H1 (cell line): ENCODE measurements at regions not wholly inside any gene's neighbourhood (a gene's known extent, or its start where the extent isn't known, plus 50 kb on each side); places are given as distances from the start of the nearest gene placed in this dataset.

ENCODE experiments used
- CTCF ChIA-PET: fragments of 300-600 bp; sonication (Branson Sonifier 250); formaldehyde crosslinking; loops from one replicate; lab custom pipeline; 2021; ENCODE audit not compliant: partially characterized antibody; lab: Charles Lee
- POLR2A ChIA-PET: fragments of 300-600 bp; sonication (Branson Sonifier 250); formaldehyde crosslinking; loops from one replicate; lab custom pipeline; 2021; ENCODE audit warnings: inconsistent platforms; ENCODE audit not compliant: partially characterized antibody; lab: Charles Lee
- DNase-seq, 2 experiments: peaks; one replicate each; pipeline versions ENCODE4 v3.0.0 to v3.0.0-alpha.2; 2010 to 2022; ENCODE audit warnings: low spot score in 2 of 2, low read depth in 1 of 2, mixed read lengths in 1 of 2
- FAIRE-seq: peaks from 2 replicates; lab custom pipeline; 2011; peaks lifted over from hg19 to GRCh38; lab: Jason Lieb, UNC
- H2AFZ ChIP-seq: 2 replicates; pipeline ENCODE4 v1.8.1; 2012; ENCODE audit warnings: low read length, inconsistent platforms
- H2AK5ac ChIP-seq: 2 replicates; pipeline ENCODE4 v1.6.1; 2013; ENCODE audit warnings: low read depth, low read length
- H2BK120ac ChIP-seq: replicated peaks from 2 replicates; pipeline ENCODE3; 2013; ENCODE audit warnings: low read depth, low read length, inconsistent platforms
- H2BK12ac ChIP-seq: 2 replicates; pipeline ENCODE4 v1.6.1; 2013; ENCODE audit warnings: low read depth, low read length
- H2BK15ac ChIP-seq: 2 replicates; pipeline ENCODE4 v1.6.1; 2013; ENCODE audit warnings: low read length
- H2BK20ac ChIP-seq: 2 replicates; pipeline ENCODE4 v1.6.1; 2013; ENCODE audit warnings: low read length
- H2BK5ac ChIP-seq: 2 replicates; pipeline ENCODE4 v1.6.1; 2013; ENCODE audit warnings: low read depth, low read length
- H3K14ac ChIP-seq: 2 replicates; pipeline ENCODE4 v1.6.1; 2013; ENCODE audit warnings: inconsistent platforms; ENCODE audit not compliant: insufficient read length
- H3K18ac ChIP-seq: 2 replicates; pipeline ENCODE4 v1.6.1; 2013; ENCODE audit warnings: low read length; ENCODE audit errors: extremely low read depth
- H3K23ac ChIP-seq: 2 replicates; pipeline ENCODE4 v1.6.1; 2013; ENCODE audit warnings: inconsistent platforms; ENCODE audit not compliant: insufficient read length
- H3K23me2 ChIP-seq: 2 replicates; pipeline ENCODE4 v1.6.1; 2013; ENCODE audit warnings: low read depth, low read length
- H3K27ac ChIP-seq: 2 replicates; pipeline ENCODE4 v1.6.1; 2011; ENCODE audit warnings: low read depth, low read length, inconsistent platforms
- H3K27me3 ChIP-seq, 4 experiments: replicated peaks in 1 of 4; 1 replicate in 1 of 4; 2 replicates in 3 of 4; pipeline versions ENCODE4 v1.6.1 to v1.8.1; 2011 to 2013; ENCODE audit warnings: low read length in 3 of 4, mild to moderate bottlenecking in 3 of 4, inconsistent platforms in 2 of 4, mixed read lengths in 2 of 4, moderate library complexity in 1 of 4; ENCODE audit not compliant: control insufficient read depth in 3 of 4, insufficient read depth in 3 of 4; ENCODE audit errors: extremely low read depth in 1 of 4
- H3K36me3 ChIP-seq, 4 experiments: 2 replicates each; pipeline versions ENCODE4 v1.6.1 to v1.8.1; 2011 to 2013; ENCODE audit warnings: mild to moderate bottlenecking in 4 of 4, low read length in 3 of 4, moderate library complexity in 2 of 4, control low read depth in 1 of 4, inconsistent platforms in 1 of 4; ENCODE audit not compliant: insufficient read depth in 4 of 4, control insufficient read depth in 2 of 4
- H3K4ac ChIP-seq: replicated peaks from 2 replicates; pipeline ENCODE3; 2013; ENCODE audit warnings: low read length, low read depth, mixed read lengths, inconsistent platforms; ENCODE audit not compliant: insufficient read length
- H3K4me1 ChIP-seq, 4 experiments: replicated peaks in 1 of 4; 1 replicate in 1 of 4; 2 replicates in 3 of 4; pipeline versions ENCODE4 v1.6.1 to v1.8.1; 2011 to 2013; ENCODE audit warnings: low read length in 3 of 4, inconsistent platforms in 2 of 4, mixed read lengths in 1 of 4; ENCODE audit not compliant: insufficient read depth in 4 of 4, control insufficient read depth in 3 of 4
- H3K4me2 ChIP-seq, 2 experiments: 2 replicates each; pipeline versions ENCODE4 v1.6.1 to v1.8.1; 2011 to 2013; ENCODE audit warnings: low read depth in 2 of 2, low read length in 2 of 2, control low read depth in 1 of 2, inconsistent platforms in 1 of 2, mild to moderate bottlenecking in 1 of 2; ENCODE audit not compliant: insufficient read depth in 1 of 2
- H3K4me3 ChIP-seq, 4 experiments: fragments of 200-600, 300-600 bp in 1 of 4; sonication (generic), shearing (Covaris generic), sonication (Bioruptor Twin) in 1 of 4; 2 replicates each; pipeline versions ENCODE4 v1.5.1 to v1.8.1; 2011 to 2016; ENCODE audit warnings: low read length in 4 of 4, low read depth in 3 of 4, control low read depth in 2 of 4, inconsistent platforms in 2 of 4, mild to moderate bottlenecking in 2 of 4, mixed read lengths in 1 of 4, moderate library complexity in 1 of 4; ENCODE audit not compliant: insufficient read depth in 2 of 4; ENCODE audit errors: extremely low read depth in 1 of 4
- H3K56ac ChIP-seq: replicated peaks from 2 replicates; pipeline ENCODE3; 2013; ENCODE audit warnings: low read depth, mild to moderate bottlenecking, mixed read lengths, low read length, inconsistent platforms; ENCODE audit not compliant: insufficient read length
- H3K79me1 ChIP-seq: 2 replicates; pipeline ENCODE4 v1.6.1; 2013; ENCODE audit warnings: low read depth, low read length, control low read depth
- H3K79me2 ChIP-seq, 2 experiments: 2 replicates each; pipeline versions ENCODE4 v1.6.1 to v1.8.1; 2012 to 2013; ENCODE audit warnings: low read length in 2 of 2, mild to moderate bottlenecking in 2 of 2, inconsistent platforms in 1 of 2; ENCODE audit not compliant: insufficient read depth in 2 of 2, control insufficient read depth in 1 of 2
- H3K9ac ChIP-seq, 4 experiments: replicated peaks in 1 of 4; 1 replicate in 1 of 4; 2 replicates in 3 of 4; pipeline versions ENCODE4 v1.6.1 to v1.8.1; 2011 to 2013; ENCODE audit warnings: low read depth in 3 of 4, low read length in 3 of 4, control low read depth in 2 of 4, mild to moderate bottlenecking in 2 of 4, moderate library complexity in 2 of 4, inconsistent platforms in 1 of 4; ENCODE audit errors: extremely low read depth in 1 of 4
- H3K9me3 ChIP-seq, 2 experiments: 2 replicates each; pipeline versions ENCODE4 v1.6.1 to v1.8.1; 2012 to 2013; ENCODE audit warnings: mild to moderate bottlenecking in 2 of 2, moderate library complexity in 2 of 2, control low read depth in 1 of 2, inconsistent platforms in 1 of 2, low read depth in 1 of 2, low read length in 1 of 2, mixed read lengths in 1 of 2; ENCODE audit not compliant: insufficient read depth in 2 of 2
- H4K20me1 ChIP-seq, 2 experiments: replicated peaks in 1 of 2; 2 replicates each; pipeline versions ENCODE3 to v1.8.1; 2011 to 2013; ENCODE audit warnings: inconsistent platforms in 2 of 2, low read length in 2 of 2, mild to moderate bottlenecking in 1 of 2; ENCODE audit not compliant: insufficient read depth in 2 of 2, control insufficient read depth in 1 of 2
- H4K5ac ChIP-seq: 2 replicates; pipeline ENCODE4 v1.6.1; 2013; ENCODE audit warnings: low read length, low read depth, mixed read lengths, inconsistent platforms; ENCODE audit not compliant: insufficient read length
- H4K8ac ChIP-seq: 2 replicates; pipeline ENCODE4 v1.8.0; 2013; ENCODE audit warnings: mild to moderate bottlenecking, moderate library complexity, low read length, inconsistent platforms; ENCODE audit not compliant: insufficient read depth; ENCODE audit errors: extremely low read depth
- H4K91ac ChIP-seq: replicated peaks from 2 replicates; pipeline ENCODE3; 2013; ENCODE audit warnings: low read length, mixed read lengths, inconsistent platforms; ENCODE audit not compliant: insufficient read length
- CBX5 ChIP-seq: fragments of 300-800, 300-1000 bp; sonication (generic); IDR thresholded peaks from 2 replicates; pipeline ENCODE4 v1.7.1; 2016; ENCODE audit warnings: antibody characterized with exemption, low read length, low read depth
- CBX8 ChIP-seq: fragments of 300-800, 300-1000 bp; sonication (generic); IDR thresholded peaks from 2 replicates; pipeline ENCODE4 v1.7.1; 2016; ENCODE audit warnings: low read depth, low read length, borderline replicate concordance
- CHD1 ChIP-seq: IDR thresholded peaks from 2 replicates; pipeline ENCODE4 v1.6.1; 2012; ENCODE audit warnings: low read depth, low read length, improper control_type of control experiment
- KDM4A ChIP-seq: IDR thresholded peaks from one replicate; pipeline ENCODE4 v1.7.1; 2012; ENCODE audit warnings: low read depth, mild to moderate bottlenecking, moderate library complexity, low read length, inconsistent platforms; ENCODE audit not compliant: severe bottlenecking
- MAX ChIP-seq: IDR thresholded peaks from 2 replicates; pipeline ENCODE4 v1.6.1; 2012; ENCODE audit warnings: inconsistent platforms
- NRF1 ChIP-seq: IDR thresholded peaks from 2 replicates; pipeline ENCODE4 v1.6.1; 2011; ENCODE audit warnings: mild to moderate bottlenecking, low read depth, low read length, improper control_type of control experiment
- POU5F1 ChIP-seq: IDR thresholded peaks from 2 replicates; pipeline ENCODE4 v1.6.1; 2011; ENCODE audit warnings: low read depth, mild to moderate bottlenecking, low read length, moderate library complexity
- RNF2 ChIP-seq: fragments of 200-900, 300-1000 bp; sonication (generic); IDR thresholded peaks from 2 replicates; pipeline ENCODE4 v1.7.1; 2016; ENCODE audit warnings: borderline replicate concordance, low read depth, mild to moderate bottlenecking, antibody characterized with exemption, low read length; ENCODE audit not compliant: poor library complexity, severe bottlenecking; ENCODE audit errors: missing control alignments
- RXRA ChIP-seq: IDR thresholded peaks from 2 replicates; pipeline ENCODE4 v1.6.1; 2011; ENCODE audit warnings: low read depth, mild to moderate bottlenecking, low read length, moderate library complexity; ENCODE audit not compliant: insufficient read depth
- SIX5 ChIP-seq: IDR thresholded peaks from 2 replicates; pipeline ENCODE4 v1.6.1; 2011; ENCODE audit warnings: mild to moderate bottlenecking, low read depth, low read length
- SP4 ChIP-seq: IDR thresholded peaks from 2 replicates; pipeline ENCODE4 v1.6.1; 2012; ENCODE audit warnings: low read length, inconsistent platforms
- SUZ12 ChIP-seq: fragments of 200-600 bp; sonication (generic); IDR thresholded peaks from 2 replicates; pipeline ENCODE4 v1.6.1; 2012; ENCODE audit warnings: mild to moderate bottlenecking, inconsistent platforms, low read length, moderate library complexity, mixed read lengths
- TAF7 ChIP-seq: optimal IDR thresholded peaks from 2 replicates; pipeline ENCODE3; 2011; ENCODE audit warnings: low read depth, mild to moderate bottlenecking, inconsistent platforms, low read length, moderate library complexity, borderline replicate concordance
- WGBS, 2 experiments: shearing (Covaris generic) in 1 of 2; methylation state at CpG; one replicate each; pipeline versions ENCODE4 v1.1.6 to v1.1.7; 2013 to 2015; ENCODE audit warnings: low lambda C conversion rate in 2 of 2, mixed read lengths in 2 of 2, inconsistent platforms in 1 of 2, low coverage in 1 of 2, missing lambda C conversion rate in 1 of 2; ENCODE audit not compliant: insufficient replicate concordance in 2 of 2, insufficient coverage in 1 of 2, insufficient read length in 1 of 2; ENCODE audit errors: extremely low coverage in 1 of 2, missing lambda C conversion rate in 1 of 2; 5-methylcytosine and 5-hydroxymethylcytosine counted together

GRCh38 chr18:10164271-10165071, 250.7 kb downstream of the VAPA start:
- H3K27ac ChIP-seq: no peak overlapping the region
- TF ChIP-seq RNF2: no peak
- no peak for TF ChIP-seq KDM4A
- no peak for TF ChIP-seq CHD1
- TF ChIP-seq POU5F1: no peak
- no peak for TF ChIP-seq RXRA
- no peak for TF ChIP-seq CBX5
- no peak for TF ChIP-seq MAX
- no peak for TF ChIP-seq CBX8
- TF ChIP-seq NRF1: no peak
- TF ChIP-seq SUZ12: no peak
- TF ChIP-seq SP4: no peak
- TF ChIP-seq SIX5: no peak
- TF ChIP-seq TAF7: no peak

More at GRCh38 chr18:10164271-10165071, 250.7 kb downstream of the VAPA start:
- Histone ChIP-seq H2AFZ (no peak overlapping the region), H2BK5ac (no peak overlapping the region), H2BK20ac (no peak overlapping the region), H3K79me1 (no peaks in the 10 kb centered on the region), H2AK5ac (no peak overlapping the region), H3K36me3 (no peaks in the 10 kb centered on the region), H3K4me2 (no peak overlapping the region), H4K91ac (no peak overlapping the region), H3K23me2 (no peaks in the 10 kb centered on the region), H3K4me3 (no peak overlapping the region), H3K27me3 (no peaks in the 10 kb centered on the region), H3K79me2 (no peaks in the 10 kb centered on the region), H3K18ac (no peak overlapping the region), H3K9ac (no peak overlapping the region), H3K56ac (no peak overlapping the region), H2BK120ac (no peak overlapping the region), H3K4ac (no peak overlapping the region), H4K8ac (no peak overlapping the region; the same call in 1 of the 2 replicates), H3K9me3 (no peaks in the 10 kb centered on the region), H4K5ac (no peak overlapping the region), H3K4me1 (no peaks in the 10 kb centered on the region; a peak in 1 of 7 replicates), H3K14ac (no peak overlapping the region), H2BK12ac (no peak overlapping the region), H3K23ac (no peak overlapping the region), H2BK15ac (no peak overlapping the region), H4K20me1 (no peaks in the 10 kb centered on the region)
- ChIA-PET POLR2A (no interaction called here), CTCF (interaction anchor here (1.1 to 1.4 kb wide), 3 partner anchors 16 to 132 kb away, joined by 4 to 5 read pairs (median 4); no protein-coding TSS in a partner anchor)
- no peak for DNase-seq
- WGBS, 2 experiments: 89% methylated on average over 17 of the region's 17 CpGs; no CpG with 5 or more reads in 1 of the 2 experiments
- FAIRE-seq: no peak
